OCI-LY3 (cell line): ENCODE measurements at regions not wholly inside any gene's neighbourhood (a gene's known extent, or its start where the extent isn't known, plus 50 kb on each side); places are given as distances from the start of the nearest gene placed in this dataset.

Experiments
- H2AFZ ChIP-seq: fragments of 200-600, 300-600 bp; shearing (Covaris generic); 2 replicates; pipeline ENCODE4 v1.6.0; 2014; ENCODE audit warnings: antibody characterized with exemption, low read depth, low read length
- H3K27ac ChIP-seq: fragments of 200-600, 300-600 bp; sonication (generic); 2 replicates; pipeline ENCODE4 v1.5.1; 2014; ENCODE audit warnings: mild to moderate bottlenecking, low read length, moderate library complexity, mixed read lengths
- H3K27me3 ChIP-seq: fragments of 200-600, 300-600 bp; sonication (generic); 2 replicates; pipeline ENCODE4 v1.6.1; 2014; ENCODE audit warnings: low read depth, low read length, mixed read lengths
- H3K36me3 ChIP-seq: fragments of 200-600, 300-600 bp; sonication (generic); replicated peaks from 2 replicates; pipeline ENCODE3; 2014; ENCODE audit warnings: low read depth, low read length, mixed read lengths
- H3K4me1 ChIP-seq: fragments of 300-600, 200-600 bp; sonication (generic); 2 replicates; pipeline ENCODE4 v1.6.1; 2014; ENCODE audit warnings: low read length, mixed read lengths
- H3K4me2 ChIP-seq: fragments of 200-600, 300-600 bp; sonication (generic); 2 replicates; pipeline ENCODE4 v1.6.1; 2014; ENCODE audit warnings: low read length, mixed read lengths
- H3K4me3 ChIP-seq: fragments of 300-600, 200-600 bp; sonication (generic); 2 replicates; pipeline ENCODE4 v1.5.1; 2014; ENCODE audit warnings: antibody characterized with exemption, mild to moderate bottlenecking, low read length, moderate library complexity
- H3K79me2 ChIP-seq: fragments of 300-600, 200-600 bp; shearing (Covaris generic); 2 replicates; pipeline ENCODE4 v1.6.1; 2014; ENCODE audit warnings: mild to moderate bottlenecking, low read length, mixed read lengths
- H3K9ac ChIP-seq: fragments of 300-600, 200-600 bp; shearing (Covaris generic); 2 replicates; pipeline ENCODE4 v1.6.0; 2014; ENCODE audit warnings: mild to moderate bottlenecking, low read length, moderate library complexity
- H3K9me3 ChIP-seq: fragments of 200-600, 300-600 bp; shearing (Covaris generic); 2 replicates; pipeline ENCODE4 v1.6.1; 2014; ENCODE audit warnings: low read length, mixed read lengths; ENCODE audit not compliant: insufficient read depth
- H4K20me1 ChIP-seq: fragments of 200-600, 300-600 bp; sonication (generic); 2 replicates; pipeline ENCODE4 v1.6.1; 2016; ENCODE audit warnings: low read length, mixed read lengths; ENCODE audit not compliant: insufficient read depth
- EZH2phosphoT487 ChIP-seq: fragments of 200-600 bp; shearing (Covaris generic); IDR thresholded peaks from 2 replicates; pipeline ENCODE4 v1.6.1; 2018; ENCODE audit warnings: antibody characterized with exemption, mixed run types, low read depth
- TF ChIP-seq, protein P1 (sequence below): fragments of 200-600, 300-600 bp; sonication (generic); IDR thresholded peaks from 2 replicates; pipeline ENCODE4 v1.5.1; 2014; ENCODE audit warnings: antibody characterized with exemption, low read length, low read depth

DNA sequence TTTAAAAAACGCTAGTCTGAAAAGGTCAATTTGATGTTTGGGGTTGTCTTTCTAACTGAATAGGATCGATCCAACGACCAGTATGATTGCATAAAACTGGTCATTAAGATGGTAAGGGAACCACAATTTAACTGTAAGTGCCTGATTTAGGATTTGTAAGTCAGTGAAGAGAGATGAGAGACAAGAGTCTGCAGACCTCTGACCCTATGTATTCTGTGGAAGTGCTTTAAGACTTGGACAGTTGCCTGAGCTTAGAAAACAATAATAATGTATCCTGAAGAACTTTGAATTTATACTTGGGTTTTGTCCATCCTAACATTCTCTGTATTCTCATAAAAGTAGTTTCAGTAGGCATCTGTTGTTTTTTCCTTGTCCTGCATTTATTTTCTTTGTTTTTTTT is 221.4 kb upstream of the SUCLG2 start:
- H3K4me3 ChIP-seq, result no peak overlapping the region
- no peak overlapping the region for H3K4me2 ChIP-seq
- H3K36me3 ChIP-seq, result no peaks in the 10 kb centered on the region
- peaks cover 41% of the 10 kb centered on the region for H3K27me3 ChIP-seq
- no peaks in the 10 kb centered on the region for H3K4me1 ChIP-seq
- no peaks in the 10 kb centered on the region for H3K9me3 ChIP-seq
- H4K20me1 ChIP-seq, result no peaks in the 10 kb centered on the region
- H3K27ac ChIP-seq, result no peak overlapping the region
- no peak overlapping the region for H3K9ac ChIP-seq
- no peaks in the 10 kb centered on the region for H3K79me2 ChIP-seq
- no peak overlapping the region for H2AFZ ChIP-seq
- no peak for TF ChIP-seq EZH2phosphoT487

DNA sequence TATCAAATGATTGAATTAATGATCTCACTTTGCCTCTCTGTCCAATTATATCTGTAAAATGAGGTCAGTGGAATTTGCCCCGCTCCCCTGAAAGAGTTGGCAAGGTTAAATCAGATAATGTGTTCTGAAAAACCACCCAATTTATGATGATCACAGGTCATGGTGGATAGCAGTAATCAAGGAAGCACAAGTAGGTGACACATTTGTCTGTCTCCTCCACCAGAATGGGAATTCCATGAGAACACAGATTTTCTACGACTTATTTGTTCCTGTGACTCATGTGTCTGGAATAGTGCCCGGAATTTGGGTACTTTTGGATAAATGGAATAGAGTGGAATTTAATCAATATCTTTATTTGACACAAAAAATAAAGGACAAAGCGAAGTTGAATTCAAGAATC is 220.9 kb upstream of the SUCLG2 start:
- Histone ChIP-seq H3K79me2 (no peaks in the 10 kb centered on the region), H3K9me3 (no peaks in the 10 kb centered on the region), H3K4me2 (no peak overlapping the region), H3K4me1 (no peaks in the 10 kb centered on the region), H4K20me1 (no peaks in the 10 kb centered on the region), H3K36me3 (no peaks in the 10 kb centered on the region), H3K27ac (no peak overlapping the region), H3K4me3 (no peak overlapping the region), H3K27me3 (peaks cover 36% of the 10 kb centered on the region), H2AFZ (no peak overlapping the region), H3K9ac (no peak overlapping the region)
- no peak for TF ChIP-seq EZH2phosphoT487
- TF ChIP-seq, protein P1, sequence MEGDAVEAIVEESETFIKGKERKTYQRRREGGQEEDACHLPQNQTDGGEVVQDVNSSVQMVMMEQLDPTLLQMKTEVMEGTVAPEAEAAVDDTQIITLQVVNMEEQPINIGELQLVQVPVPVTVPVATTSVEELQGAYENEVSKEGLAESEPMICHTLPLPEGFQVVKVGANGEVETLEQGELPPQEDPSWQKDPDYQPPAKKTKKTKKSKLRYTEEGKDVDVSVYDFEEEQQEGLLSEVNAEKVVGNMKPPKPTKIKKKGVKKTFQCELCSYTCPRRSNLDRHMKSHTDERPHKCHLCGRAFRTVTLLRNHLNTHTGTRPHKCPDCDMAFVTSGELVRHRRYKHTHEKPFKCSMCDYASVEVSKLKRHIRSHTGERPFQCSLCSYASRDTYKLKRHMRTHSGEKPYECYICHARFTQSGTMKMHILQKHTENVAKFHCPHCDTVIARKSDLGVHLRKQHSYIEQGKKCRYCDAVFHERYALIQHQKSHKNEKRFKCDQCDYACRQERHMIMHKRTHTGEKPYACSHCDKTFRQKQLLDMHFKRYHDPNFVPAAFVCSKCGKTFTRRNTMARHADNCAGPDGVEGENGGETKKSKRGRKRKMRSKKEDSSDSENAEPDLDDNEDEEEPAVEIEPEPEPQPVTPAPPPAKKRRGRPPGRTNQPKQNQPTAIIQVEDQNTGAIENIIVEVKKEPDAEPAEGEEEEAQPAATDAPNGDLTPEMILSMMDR, result no peak

DNA sequence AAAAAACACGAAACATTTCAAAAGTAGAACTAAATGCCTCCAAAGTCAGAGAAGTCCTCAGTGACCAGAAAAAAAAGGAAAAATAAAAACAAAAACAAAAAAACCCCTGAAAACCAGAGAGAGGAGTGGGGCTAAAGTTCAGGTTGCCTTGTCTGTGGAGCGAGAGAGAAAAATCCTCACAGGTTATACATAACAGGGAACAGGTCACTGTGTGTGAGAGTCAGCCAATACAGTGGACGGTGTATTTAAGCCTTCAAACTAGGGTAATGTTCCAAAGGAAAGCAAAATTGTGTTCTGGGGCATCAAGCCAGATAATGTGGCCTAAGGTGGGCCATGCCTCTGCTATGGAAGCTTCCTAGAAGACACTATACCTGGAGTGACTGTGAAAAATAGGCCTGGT is 216.1 kb upstream of the SUCLG2 start:
- Histone ChIP-seq H3K4me2 (no peak overlapping the region), H3K36me3 (no peaks in the 10 kb centered on the region), H3K4me3 (no peak overlapping the region), H3K79me2 (no peaks in the 10 kb centered on the region), H3K4me1 (no peaks in the 10 kb centered on the region), H4K20me1 (no peaks in the 10 kb centered on the region), H3K27me3 (peaks cover 16% of the 10 kb centered on the region; the same call in 1 of the 2 replicates), H2AFZ (no peak overlapping the region), H3K27ac (no peak overlapping the region), H3K9ac (no peak overlapping the region), H3K9me3 (no peaks in the 10 kb centered on the region)
- TF ChIP-seq, protein P1, result no peak
- TF ChIP-seq EZH2phosphoT487, result no peak

- no peaks in the 10 kb centered on the region for H3K36me3 ChIP-seq
- no peak overlapping the region for H3K27ac ChIP-seq
- H3K79me2 ChIP-seq, result no peaks in the 10 kb centered on the region
- no peaks in the 10 kb centered on the region for H3K4me1 ChIP-seq
- H3K4me2 ChIP-seq, result no peak overlapping the region
- H3K9ac ChIP-seq, result no peak overlapping the region
- H3K9me3 ChIP-seq, result no peaks in the 10 kb centered on the region
- H2AFZ ChIP-seq, result no peak overlapping the region
- no peak overlapping the region for H3K4me3 ChIP-seq
- TF ChIP-seq, protein P1, result no peak
- no peak for TF ChIP-seq EZH2phosphoT487
- H3K27me3 ChIP-seq, result no peaks in the 10 kb centered on the region
- no peaks in the 10 kb centered on the region for H4K20me1 ChIP-seq
Measured at GRCh38 chr3:67866571-67866970, 212.2 kb upstream of the SUCLG2 start.

DNA sequence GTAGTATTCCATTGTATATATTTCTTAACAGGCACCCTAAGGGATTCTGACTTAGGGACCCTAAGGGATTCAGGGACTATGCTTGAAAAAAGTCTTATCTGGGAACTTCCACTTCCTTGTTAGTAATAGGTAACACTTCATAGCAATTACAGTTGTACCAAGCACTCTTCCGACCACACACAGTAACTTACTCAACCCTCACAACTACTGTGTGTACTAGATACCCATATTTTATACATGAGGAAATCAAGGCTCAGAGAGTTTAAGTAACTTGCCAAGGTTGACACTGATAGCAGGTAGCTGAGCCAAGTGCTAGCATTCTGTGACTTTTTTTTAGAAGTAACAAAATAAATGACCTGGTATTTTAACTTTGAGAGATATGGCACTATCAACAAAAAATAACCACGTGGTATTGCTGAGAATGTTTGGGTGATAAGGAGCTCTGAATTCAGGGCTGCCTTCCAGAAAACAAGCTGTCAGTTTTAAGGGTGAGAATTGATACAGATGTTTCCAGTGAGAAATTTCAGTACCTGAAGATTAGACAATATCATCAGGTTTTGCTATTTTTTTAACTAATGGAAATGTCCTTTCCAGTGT is 210.3 kb upstream of the SUCLG2 start:
- H3K4me2 ChIP-seq, result no peak overlapping the region
- no peak overlapping the region for H3K9ac ChIP-seq
- no peak for TF ChIP-seq EZH2phosphoT487
- TF ChIP-seq, protein P1, result no peak
- H3K79me2 ChIP-seq, result no peaks in the 10 kb centered on the region
- H3K9me3 ChIP-seq, result no peaks in the 10 kb centered on the region
- H2AFZ ChIP-seq, result no peak overlapping the region
- no peaks in the 10 kb centered on the region for H4K20me1 ChIP-seq
- no peaks in the 10 kb centered on the region for H3K27me3 ChIP-seq
- H3K27ac ChIP-seq, result no peak overlapping the region
- H3K4me1 ChIP-seq, result no peaks in the 10 kb centered on the region
- no peaks in the 10 kb centered on the region for H3K36me3 ChIP-seq
- H3K4me3 ChIP-seq, result no peak overlapping the region
